ENCODE measurements at regions not wholly inside any gene's neighbourhood (a gene's known extent, or its start where the extent isn't known, plus 50 kb on each side); places are given as distances from the start of the nearest gene placed in this dataset.

GRCh38 chr11:20283475-20283874 lies 80.0 kb upstream of the HTATIP2 start:
- TF ChIP-seq CTCF (IDR thresholded peaks at IDR 0.05; ENCODE audit: low read depth, low read length) (no peak), EZH2phosphoT487 (IDR thresholded peaks at IDR 0.05; ENCODE audit: low read depth) (no peak)

All from OCI-LY3 (cell line).